ENCODE measurements at regions not wholly inside any gene's neighbourhood (a gene's known extent, or its start where the extent isn't known, plus 50 kb on each side); places are given as distances from the start of the nearest gene placed in this dataset.

DNA sequence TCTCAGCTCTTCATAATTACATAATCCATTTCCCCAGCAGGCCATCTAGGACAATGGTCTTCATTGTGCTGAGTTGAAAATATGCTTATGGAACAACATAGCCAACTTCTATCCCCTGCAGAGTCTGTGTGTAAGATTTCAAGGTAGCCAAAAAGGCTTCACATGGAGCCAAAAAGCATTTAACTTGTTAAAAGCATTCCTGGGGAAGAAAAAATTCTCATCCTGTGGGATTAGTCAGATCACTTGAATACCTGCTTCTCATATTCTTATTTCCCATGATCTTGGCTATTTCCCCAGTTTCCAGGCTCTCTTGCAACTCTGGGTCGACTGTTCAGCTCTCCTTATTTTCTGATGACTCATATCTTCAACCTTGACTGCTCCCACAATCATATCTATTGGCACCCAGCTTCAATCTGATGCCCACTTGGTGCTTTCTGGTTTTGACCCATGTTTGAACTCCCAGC, 178.9 kb downstream of the KLHL28 start:
- Histone ChIP-seq H3K27me3 (ENCODE audit: control insufficient read depth in 4 of 4, insufficient read depth in 4 of 4, low read length in 3 of 4) (no peaks in the 10 kb centered on the region), H3K4me3 (ENCODE audit: low read depth in 1 of 3, low read length in 3 of 3) (no peak overlapping the region), H3K9me3 (ENCODE audit: control insufficient read depth in 4 of 4, low read length in 3 of 4) (no peaks in the 10 kb centered on the region), H3K9ac (ENCODE audit: low read depth in 1 of 2, low read length in 2 of 2) (no peak overlapping the region), H3K27ac (ENCODE audit: low read depth in 1 of 2, low read length in 2 of 2) (no peak overlapping the region), H3K4me1 (ENCODE audit: control insufficient read depth in 4 of 4, insufficient read depth in 4 of 4, low read length in 3 of 4) (no peaks in the 10 kb centered on the region), H3K36me3 (ENCODE audit: control insufficient read depth in 4 of 4, insufficient read depth in 3 of 4, low read depth in 1 of 4, low read length in 3 of 4) (no peaks in the 10 kb centered on the region)
- TF ChIP-seq FOXA1 (IDR thresholded peaks at IDR 0.05) = no peak
- no peak for TF ChIP-seq FOXA2 (IDR thresholded peaks at IDR 0.05)
- TF ChIP-seq HNF4A (conservative IDR thresholded peaks at IDR 0.05) = no peak
- TF ChIP-seq, protein P1, sequence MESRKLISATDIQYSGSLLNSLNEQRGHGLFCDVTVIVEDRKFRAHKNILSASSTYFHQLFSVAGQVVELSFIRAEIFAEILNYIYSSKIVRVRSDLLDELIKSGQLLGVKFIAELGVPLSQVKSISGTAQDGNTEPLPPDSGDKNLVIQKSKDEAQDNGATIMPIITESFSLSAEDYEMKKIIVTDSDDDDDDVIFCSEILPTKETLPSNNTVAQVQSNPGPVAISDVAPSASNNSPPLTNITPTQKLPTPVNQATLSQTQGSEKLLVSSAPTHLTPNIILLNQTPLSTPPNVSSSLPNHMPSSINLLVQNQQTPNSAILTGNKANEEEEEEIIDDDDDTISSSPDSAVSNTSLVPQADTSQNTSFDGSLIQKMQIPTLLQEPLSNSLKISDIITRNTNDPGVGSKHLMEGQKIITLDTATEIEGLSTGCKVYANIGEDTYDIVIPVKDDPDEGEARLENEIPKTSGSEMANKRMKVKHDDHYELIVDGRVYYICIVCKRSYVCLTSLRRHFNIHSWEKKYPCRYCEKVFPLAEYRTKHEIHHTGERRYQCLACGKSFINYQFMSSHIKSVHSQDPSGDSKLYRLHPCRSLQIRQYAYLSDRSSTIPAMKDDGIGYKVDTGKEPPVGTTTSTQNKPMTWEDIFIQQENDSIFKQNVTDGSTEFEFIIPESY (IDR thresholded peaks at IDR 0.05) = no peak
- TF ChIP-seq TAF1 (conservative IDR thresholded peaks at IDR 0.05) = no peak
- TF ChIP-seq EGR1 (IDR thresholded peaks at IDR 0.05; ENCODE audit: low read depth in 2 of 2) = no peak
- no peak for TF ChIP-seq RAD21 (IDR thresholded peaks at IDR 0.05)
- TF ChIP-seq, protein P2, sequence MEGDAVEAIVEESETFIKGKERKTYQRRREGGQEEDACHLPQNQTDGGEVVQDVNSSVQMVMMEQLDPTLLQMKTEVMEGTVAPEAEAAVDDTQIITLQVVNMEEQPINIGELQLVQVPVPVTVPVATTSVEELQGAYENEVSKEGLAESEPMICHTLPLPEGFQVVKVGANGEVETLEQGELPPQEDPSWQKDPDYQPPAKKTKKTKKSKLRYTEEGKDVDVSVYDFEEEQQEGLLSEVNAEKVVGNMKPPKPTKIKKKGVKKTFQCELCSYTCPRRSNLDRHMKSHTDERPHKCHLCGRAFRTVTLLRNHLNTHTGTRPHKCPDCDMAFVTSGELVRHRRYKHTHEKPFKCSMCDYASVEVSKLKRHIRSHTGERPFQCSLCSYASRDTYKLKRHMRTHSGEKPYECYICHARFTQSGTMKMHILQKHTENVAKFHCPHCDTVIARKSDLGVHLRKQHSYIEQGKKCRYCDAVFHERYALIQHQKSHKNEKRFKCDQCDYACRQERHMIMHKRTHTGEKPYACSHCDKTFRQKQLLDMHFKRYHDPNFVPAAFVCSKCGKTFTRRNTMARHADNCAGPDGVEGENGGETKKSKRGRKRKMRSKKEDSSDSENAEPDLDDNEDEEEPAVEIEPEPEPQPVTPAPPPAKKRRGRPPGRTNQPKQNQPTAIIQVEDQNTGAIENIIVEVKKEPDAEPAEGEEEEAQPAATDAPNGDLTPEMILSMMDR (IDR thresholded peaks at IDR 0.05; ENCODE audit: low read depth, low read length, missing input control) = no peak
- no peak for TF ChIP-seq GABPA (IDR thresholded peaks at IDR 0.05 in 1 of 2, conservative IDR thresholded peaks at IDR 0.05 in 1 of 2)
- no peak for TF ChIP-seq SP1 (IDR thresholded peaks at IDR 0.05)
- no peak for TF ChIP-seq YY1 (IDR thresholded peaks at IDR 0.05)
- no peak for TF ChIP-seq HNF4G (IDR thresholded peaks at IDR 0.05)
- TF ChIP-seq JUND (IDR thresholded peaks at IDR 0.05) = no peak
- TF ChIP-seq, protein P3, sequence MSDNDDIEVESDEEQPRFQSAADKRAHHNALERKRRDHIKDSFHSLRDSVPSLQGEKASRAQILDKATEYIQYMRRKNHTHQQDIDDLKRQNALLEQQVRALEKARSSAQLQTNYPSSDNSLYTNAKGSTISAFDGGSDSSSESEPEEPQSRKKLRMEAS (IDR thresholded peaks at IDR 0.05) = no peak
- DNase-seq (ENCODE audit: low spot score) = no peak
- 39% methylated on average over 1 of the region's 1 CpG for WGBS

DNA sequence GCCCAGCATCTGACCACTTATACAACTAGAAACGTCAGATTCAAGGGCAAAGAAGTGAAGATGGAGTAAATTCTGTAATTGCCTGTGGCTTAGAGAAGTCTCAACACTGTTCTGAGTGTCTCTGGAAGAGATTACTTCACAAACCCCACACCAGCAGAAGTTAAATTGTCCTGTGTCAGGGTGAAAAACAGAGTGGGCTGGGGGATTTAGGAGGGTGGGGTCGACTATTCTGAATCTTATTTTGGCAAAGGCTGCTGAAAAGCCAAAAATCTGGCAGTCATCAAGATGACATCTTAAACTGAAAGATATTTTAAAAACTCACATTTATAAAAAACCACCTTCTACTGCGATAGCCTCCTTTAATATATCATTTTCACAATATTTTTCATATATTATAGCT, 180.8 kb downstream of the KLHL28 start:
- Histone ChIP-seq H3K36me3 (ENCODE audit: control insufficient read depth in 4 of 4, insufficient read depth in 3 of 4, low read depth in 1 of 4, low read length in 3 of 4) (no peaks in the 10 kb centered on the region), H3K4me3 (ENCODE audit: low read depth in 1 of 3, low read length in 3 of 3) (no peak overlapping the region), H3K27me3 (ENCODE audit: control insufficient read depth in 4 of 4, insufficient read depth in 4 of 4, low read length in 3 of 4) (no peaks in the 10 kb centered on the region), H3K4me1 (ENCODE audit: control insufficient read depth in 4 of 4, insufficient read depth in 4 of 4, low read length in 3 of 4) (no peaks in the 10 kb centered on the region), H3K27ac (ENCODE audit: low read depth in 1 of 2, low read length in 2 of 2) (no peak overlapping the region), H3K9me3 (ENCODE audit: control insufficient read depth in 4 of 4, low read length in 3 of 4) (no peaks in the 10 kb centered on the region), H3K9ac (ENCODE audit: low read depth in 1 of 2, low read length in 2 of 2) (no peak overlapping the region)
- TF ChIP-seq HNF4G (IDR thresholded peaks at IDR 0.05) (no peak), RXRA (IDR thresholded peaks at IDR 0.05) (no peak), TAF1 (conservative IDR thresholded peaks at IDR 0.05) (no peak), FOXA1 (IDR thresholded peaks at IDR 0.05) (no peak), EGR1 (IDR thresholded peaks at IDR 0.05; ENCODE audit: low read depth in 2 of 2) (no peak), JUND (IDR thresholded peaks at IDR 0.05) (no peak), NR2F2 (IDR thresholded peaks at IDR 0.05) (no peak), GABPA (IDR thresholded peaks at IDR 0.05 in 1 of 2, conservative IDR thresholded peaks at IDR 0.05 in 1 of 2) (no peak), SP1 (IDR thresholded peaks at IDR 0.05) (no peak), RAD21 (IDR thresholded peaks at IDR 0.05) (no peak), YY1 (IDR thresholded peaks at IDR 0.05) (no peak)
- TF ChIP-seq, protein P4, sequence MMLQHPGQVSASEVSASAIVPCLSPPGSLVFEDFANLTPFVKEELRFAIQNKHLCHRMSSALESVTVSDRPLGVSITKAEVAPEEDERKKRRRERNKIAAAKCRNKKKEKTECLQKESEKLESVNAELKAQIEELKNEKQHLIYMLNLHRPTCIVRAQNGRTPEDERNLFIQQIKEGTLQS (IDR thresholded peaks at IDR 0.05) = no peak
- TF ChIP-seq, protein P5, sequence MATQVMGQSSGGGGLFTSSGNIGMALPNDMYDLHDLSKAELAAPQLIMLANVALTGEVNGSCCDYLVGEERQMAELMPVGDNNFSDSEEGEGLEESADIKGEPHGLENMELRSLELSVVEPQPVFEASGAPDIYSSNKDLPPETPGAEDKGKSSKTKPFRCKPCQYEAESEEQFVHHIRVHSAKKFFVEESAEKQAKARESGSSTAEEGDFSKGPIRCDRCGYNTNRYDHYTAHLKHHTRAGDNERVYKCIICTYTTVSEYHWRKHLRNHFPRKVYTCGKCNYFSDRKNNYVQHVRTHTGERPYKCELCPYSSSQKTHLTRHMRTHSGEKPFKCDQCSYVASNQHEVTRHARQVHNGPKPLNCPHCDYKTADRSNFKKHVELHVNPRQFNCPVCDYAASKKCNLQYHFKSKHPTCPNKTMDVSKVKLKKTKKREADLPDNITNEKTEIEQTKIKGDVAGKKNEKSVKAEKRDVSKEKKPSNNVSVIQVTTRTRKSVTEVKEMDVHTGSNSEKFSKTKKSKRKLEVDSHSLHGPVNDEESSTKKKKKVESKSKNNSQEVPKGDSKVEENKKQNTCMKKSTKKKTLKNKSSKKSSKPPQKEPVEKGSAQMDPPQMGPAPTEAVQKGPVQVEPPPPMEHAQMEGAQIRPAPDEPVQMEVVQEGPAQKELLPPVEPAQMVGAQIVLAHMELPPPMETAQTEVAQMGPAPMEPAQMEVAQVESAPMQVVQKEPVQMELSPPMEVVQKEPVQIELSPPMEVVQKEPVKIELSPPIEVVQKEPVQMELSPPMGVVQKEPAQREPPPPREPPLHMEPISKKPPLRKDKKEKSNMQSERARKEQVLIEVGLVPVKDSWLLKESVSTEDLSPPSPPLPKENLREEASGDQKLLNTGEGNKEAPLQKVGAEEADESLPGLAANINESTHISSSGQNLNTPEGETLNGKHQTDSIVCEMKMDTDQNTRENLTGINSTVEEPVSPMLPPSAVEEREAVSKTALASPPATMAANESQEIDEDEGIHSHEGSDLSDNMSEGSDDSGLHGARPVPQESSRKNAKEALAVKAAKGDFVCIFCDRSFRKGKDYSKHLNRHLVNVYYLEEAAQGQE (IDR thresholded peaks at IDR 0.05) = no peak
- TF ChIP-seq, protein P3 (IDR thresholded peaks at IDR 0.05) = no peak
- TF ChIP-seq, protein P2 (IDR thresholded peaks at IDR 0.05; ENCODE audit: low read depth, low read length, missing input control) = no peak
- TF ChIP-seq, protein P1 (IDR thresholded peaks at IDR 0.05) = no peak
- no peak for DNase-seq (ENCODE audit: low spot score)
- WGBS = 41% methylated on average over 3 of the region's 3 CpGs
